OCI-LY1 (cell line): ENCODE measurements at regions not wholly inside any gene's neighbourhood (a gene's known extent, or its start where the extent isn't known, plus 50 kb on each side); places are given as distances from the start of the nearest gene placed in this dataset.

ENCODE experiments used
- H2AFZ ChIP-seq: fragments of 200-600 bp; sonication (generic), shearing (Covaris generic); 2 replicates; pipeline ENCODE4 v1.6.0; 2014; ENCODE audit warnings: antibody characterized with exemption, mild to moderate bottlenecking, low read length
- H3F3A ChIP-seq: fragments of 200-600 bp; sonication (generic), shearing (Covaris generic); 2 replicates; pipeline ENCODE4 v1.6.0; 2014; ENCODE audit warnings: mild to moderate bottlenecking, antibody characterized with exemption, low read length, moderate library complexity; ENCODE audit not compliant: insufficient read depth
- H3K27ac ChIP-seq: fragments of 200-600 bp; sonication (generic); 2 replicates; pipeline ENCODE4 v1.5.1; 2014; ENCODE audit warnings: low read length, mixed run types, mild to moderate bottlenecking, low read depth; ENCODE audit not compliant: poor library complexity, severe bottlenecking
- H3K27me3 ChIP-seq: fragments of 200-600 bp; sonication (generic); 2 replicates; pipeline ENCODE4 v1.6.0; 2014; ENCODE audit warnings: antibody characterized with exemption, mild to moderate bottlenecking, low read length, moderate library complexity; ENCODE audit not compliant: insufficient read depth
- H3K36me3 ChIP-seq: fragments of 200-600 bp; sonication (generic); 2 replicates; pipeline ENCODE4 v1.6.1; 2014; ENCODE audit warnings: mild to moderate bottlenecking, antibody characterized with exemption, low read length, moderate library complexity, mixed read lengths; ENCODE audit not compliant: insufficient read depth
- H3K4me1 ChIP-seq: fragments of 200-600 bp; sonication (generic); 2 replicates; pipeline ENCODE4 v1.5.1; 2014; ENCODE audit warnings: mild to moderate bottlenecking, low read length, moderate library complexity; ENCODE audit not compliant: insufficient read depth, severe bottlenecking
- H3K4me2 ChIP-seq: fragments of 200-600 bp; sonication (generic), shearing (Covaris generic); 2 replicates; pipeline ENCODE4 v1.6.1; 2014; ENCODE audit warnings: low read length
- H3K4me3 ChIP-seq: fragments of 200-600 bp; sonication (generic); 2 replicates; pipeline ENCODE4 v1.5.1; 2014; ENCODE audit warnings: low read length, low read depth, mild to moderate bottlenecking, mixed read lengths; ENCODE audit not compliant: poor library complexity, severe bottlenecking
- H3K79me2 ChIP-seq: fragments of 200-600 bp; shearing (Covaris generic); 2 replicates; pipeline ENCODE4 v1.6.1; 2016; ENCODE audit warnings: mixed run types, low read length, mixed read lengths; ENCODE audit not compliant: insufficient read depth
- H3K9ac ChIP-seq: fragments of 200-600 bp; sonication (generic), shearing (Covaris generic); 2 replicates; pipeline ENCODE4 v1.6.1; 2014; ENCODE audit warnings: mild to moderate bottlenecking, low read length, mixed read lengths
- H3K9me2 ChIP-seq: fragments of 200-600 bp; sonication (generic), shearing (Covaris generic); 2 replicates; pipeline ENCODE4 v1.6.1; 2014; ENCODE audit warnings: low read depth, mild to moderate bottlenecking, low read length, mixed read lengths
- H3K9me3 ChIP-seq: fragments of 200-600 bp; shearing (Covaris generic); 2 replicates; pipeline ENCODE4 v1.6.1; 2014; ENCODE audit warnings: low read length, mixed read lengths
- H4K20me1 ChIP-seq: fragments of 200-600 bp; sonication (generic), shearing (Covaris generic); 2 replicates; pipeline ENCODE4 v1.6.0; 2016; ENCODE audit warnings: mild to moderate bottlenecking, low read length; ENCODE audit not compliant: insufficient read depth
- EZH2 ChIP-seq: fragments of 200-600 bp; sonication (generic), shearing (Covaris generic); IDR thresholded peaks from 2 replicates; pipeline ENCODE4 v1.8.0; 2017; ENCODE audit warnings: borderline replicate concordance, mixed run types, mild to moderate bottlenecking, antibody characterized with exemption, low read length, moderate library complexity, mixed read lengths
- TF ChIP-seq, protein P1 (sequence below): fragments of 200-600 bp; sonication (generic), shearing (Covaris generic); IDR thresholded peaks from 2 replicates; pipeline ENCODE4 v1.5.1; 2017; ENCODE audit warnings: mild to moderate bottlenecking, antibody characterized with exemption, low read length, moderate library complexity, mixed read lengths

DNA sequence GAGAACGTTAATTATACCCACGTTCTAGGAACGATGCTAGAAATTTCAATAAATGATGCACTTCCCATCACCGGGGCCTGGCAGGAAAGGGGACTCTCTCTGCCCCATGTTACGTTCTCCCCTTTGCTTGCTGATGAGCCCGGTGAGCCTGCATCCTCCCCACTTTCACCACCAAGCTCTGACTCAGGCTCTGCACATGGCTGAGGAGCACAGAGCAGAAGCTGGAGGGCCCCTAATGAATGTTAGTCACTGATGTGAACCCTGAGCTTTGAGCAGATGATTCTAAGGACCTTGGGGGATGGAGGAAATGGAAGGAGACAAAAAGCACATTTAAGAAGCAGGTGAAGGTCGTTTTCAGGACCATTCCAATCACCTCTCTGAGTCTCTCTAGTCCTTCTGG is 468.2 kb upstream of the ARID1B start:
- Histone ChIP-seq H3K36me3 (no peaks in the 10 kb centered on the region), H3F3A (no peaks in the 10 kb centered on the region), H3K79me2 (no peaks in the 10 kb centered on the region), H3K4me3 (no peak overlapping the region), H3K4me1 (no peaks in the 10 kb centered on the region), H3K27me3 (no peaks in the 10 kb centered on the region), H3K9ac (no peak overlapping the region), H3K9me2 (no peaks in the 10 kb centered on the region), H3K27ac (no peak overlapping the region), H3K9me3 (no peaks in the 10 kb centered on the region), H4K20me1 (no peaks in the 10 kb centered on the region), H2AFZ (no peak overlapping the region), H3K4me2 (no peak overlapping the region)
- TF ChIP-seq, protein P1, sequence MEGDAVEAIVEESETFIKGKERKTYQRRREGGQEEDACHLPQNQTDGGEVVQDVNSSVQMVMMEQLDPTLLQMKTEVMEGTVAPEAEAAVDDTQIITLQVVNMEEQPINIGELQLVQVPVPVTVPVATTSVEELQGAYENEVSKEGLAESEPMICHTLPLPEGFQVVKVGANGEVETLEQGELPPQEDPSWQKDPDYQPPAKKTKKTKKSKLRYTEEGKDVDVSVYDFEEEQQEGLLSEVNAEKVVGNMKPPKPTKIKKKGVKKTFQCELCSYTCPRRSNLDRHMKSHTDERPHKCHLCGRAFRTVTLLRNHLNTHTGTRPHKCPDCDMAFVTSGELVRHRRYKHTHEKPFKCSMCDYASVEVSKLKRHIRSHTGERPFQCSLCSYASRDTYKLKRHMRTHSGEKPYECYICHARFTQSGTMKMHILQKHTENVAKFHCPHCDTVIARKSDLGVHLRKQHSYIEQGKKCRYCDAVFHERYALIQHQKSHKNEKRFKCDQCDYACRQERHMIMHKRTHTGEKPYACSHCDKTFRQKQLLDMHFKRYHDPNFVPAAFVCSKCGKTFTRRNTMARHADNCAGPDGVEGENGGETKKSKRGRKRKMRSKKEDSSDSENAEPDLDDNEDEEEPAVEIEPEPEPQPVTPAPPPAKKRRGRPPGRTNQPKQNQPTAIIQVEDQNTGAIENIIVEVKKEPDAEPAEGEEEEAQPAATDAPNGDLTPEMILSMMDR = no peak

DNA sequence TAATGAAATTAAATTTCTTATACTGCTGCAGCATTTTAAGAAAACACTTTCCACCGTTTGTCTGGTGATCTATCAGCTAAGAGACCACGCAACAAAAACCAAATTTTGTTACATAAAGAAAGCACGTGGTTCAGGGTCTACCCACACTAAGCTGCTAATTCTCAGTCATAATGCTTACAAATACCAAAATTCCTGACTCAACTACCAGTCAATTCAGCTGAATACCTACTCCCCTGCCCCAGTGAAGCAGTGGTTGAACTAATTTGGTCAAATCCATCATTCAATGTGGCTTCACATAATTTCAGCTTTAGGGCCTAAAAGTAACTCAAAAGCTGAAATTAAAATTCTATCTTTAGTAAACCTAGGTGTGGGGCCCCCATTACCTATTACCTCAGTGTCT is 468.6 kb upstream of the ARID1B start:
- Histone ChIP-seq H3K9me2 (no peaks in the 10 kb centered on the region), H3K4me2 (no peak overlapping the region), H2AFZ (no peak overlapping the region), H3K4me3 (no peak overlapping the region), H3K27ac (no peak overlapping the region), H3K9me3 (no peaks in the 10 kb centered on the region), H4K20me1 (no peaks in the 10 kb centered on the region), H3K9ac (no peak overlapping the region), H3K27me3 (no peaks in the 10 kb centered on the region), H3K4me1 (no peaks in the 10 kb centered on the region), H3K36me3 (no peaks in the 10 kb centered on the region), H3K79me2 (no peaks in the 10 kb centered on the region), H3F3A (no peaks in the 10 kb centered on the region)
- TF ChIP-seq, protein P1 = no peak
- no peak for TF ChIP-seq EZH2

DNA sequence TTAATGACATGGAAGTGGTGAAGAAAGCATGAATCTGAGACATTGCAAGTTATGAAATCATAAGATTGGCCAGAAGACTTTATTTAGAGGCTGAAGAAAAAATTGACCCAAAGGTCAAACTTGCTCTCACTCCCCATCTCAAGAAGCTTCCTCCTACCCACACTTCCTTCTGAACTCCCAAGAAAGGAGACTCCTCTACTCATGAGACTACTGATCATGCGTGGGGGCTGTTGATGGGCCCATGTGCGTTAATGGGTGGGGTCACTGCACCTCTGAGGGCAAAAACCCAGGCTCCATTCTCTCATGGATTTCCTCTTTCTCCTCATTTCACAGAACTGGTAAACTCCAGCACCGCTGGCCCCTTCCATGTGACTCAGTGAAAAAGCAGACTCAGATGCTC is 470.6 kb upstream of the ARID1B start:
- Histone ChIP-seq H3K9ac (no peak overlapping the region), H2AFZ (no peak overlapping the region), H3K9me3 (no peaks in the 10 kb centered on the region), H3K27ac (no peak overlapping the region), H3K4me3 (no peak overlapping the region), H3K4me2 (no peak overlapping the region), H3K9me2 (no peaks in the 10 kb centered on the region), H3K27me3 (no peaks in the 10 kb centered on the region), H3F3A (no peaks in the 10 kb centered on the region), H3K79me2 (no peaks in the 10 kb centered on the region), H3K36me3 (no peaks in the 10 kb centered on the region), H4K20me1 (no peaks in the 10 kb centered on the region), H3K4me1 (no peaks in the 10 kb centered on the region)
- TF ChIP-seq, protein P1 = no peak
- TF ChIP-seq EZH2 = no peak
